ENCODE measurements at regions not wholly inside any gene's neighbourhood (a gene's known extent, or its start where the extent isn't known, plus 50 kb on each side); places are given as distances from the start of the nearest gene placed in this dataset.

GRCh38 chr4:94068753-94069719 lies 138.6 kb upstream of the SMARCAD1 start:
- TF ChIP-seq GATA3 (IDR thresholded peaks at IDR 0.05; ENCODE audit: low read depth, low read length), result no peak
- no peak for TF ChIP-seq GATA2 (IDR thresholded peaks at IDR 0.05; ENCODE audit: low read depth, low read length)

All from SH-SY5Y (cell line).